Nephron progenitor cell (in vitro differentiated cells): ENCODE measurements at regions not wholly inside any gene's neighbourhood (a gene's known extent, or its start where the extent isn't known, plus 50 kb on each side); places are given as distances from the start of the nearest gene placed in this dataset.
A peak's percentile ranks its signal among the peaks of the same experiment; 100 is the strongest.

Experiments
- DNase-seq: peaks from one replicate; pipeline ENCODE4 v3.0.0; 2021
- H3K27ac Mint-ChIP-seq: 2 replicates; pipeline ENCODE4 v1.8.0; 2021; ENCODE audit warnings: mild to moderate bottlenecking, moderate library complexity, mixed read lengths
- H3K27me3 Mint-ChIP-seq: 2 replicates; pipeline ENCODE4 v1.8.0; 2021; ENCODE audit warnings: mild to moderate bottlenecking, low read depth, mixed read lengths; ENCODE audit not compliant: poor library complexity
- H3K36me3 Mint-ChIP-seq: 2 replicates; pipeline ENCODE4 v1.8.0; 2021; ENCODE audit warnings: low read depth, mixed read lengths
- H3K4me1 Mint-ChIP-seq: 2 replicates; pipeline ENCODE4 v1.8.0; 2021; ENCODE audit warnings: mixed read lengths
- H3K4me3 Mint-ChIP-seq: 2 replicates; pipeline ENCODE4 v1.8.0; 2021; ENCODE audit warnings: mild to moderate bottlenecking, moderate library complexity, mixed read lengths
- H3K9me3 Mint-ChIP-seq: 2 replicates; pipeline ENCODE4 v1.8.0; 2021; ENCODE audit warnings: mild to moderate bottlenecking, moderate library complexity, mixed read lengths
- CTCF ChIP-seq: fragments of 200-600 bp; sonication (generic); IDR thresholded peaks from 2 replicates; pipeline ENCODE4 v1.5.0; 2021; ENCODE audit warnings: antibody characterized with exemption

GRCh38 chr5:109945723-109946480, 256.2 kb downstream of the MAN2A1 start:
- H3K9me3 Mint-ChIP-seq, result peaks cover 4% of the 10 kb centered on the region
- TF ChIP-seq CTCF, result no peak
- no peak for DNase-seq
- H3K4me1 Mint-ChIP-seq, result peaks cover 22% of the 10 kb centered on the region
- H3K27me3 Mint-ChIP-seq, result no peaks in the 10 kb centered on the region
- H3K36me3 Mint-ChIP-seq, result no peaks in the 10 kb centered on the region
- H3K4me3 Mint-ChIP-seq, result no peak overlapping the region
- no peak overlapping the region for H3K27ac Mint-ChIP-seq

DNA sequence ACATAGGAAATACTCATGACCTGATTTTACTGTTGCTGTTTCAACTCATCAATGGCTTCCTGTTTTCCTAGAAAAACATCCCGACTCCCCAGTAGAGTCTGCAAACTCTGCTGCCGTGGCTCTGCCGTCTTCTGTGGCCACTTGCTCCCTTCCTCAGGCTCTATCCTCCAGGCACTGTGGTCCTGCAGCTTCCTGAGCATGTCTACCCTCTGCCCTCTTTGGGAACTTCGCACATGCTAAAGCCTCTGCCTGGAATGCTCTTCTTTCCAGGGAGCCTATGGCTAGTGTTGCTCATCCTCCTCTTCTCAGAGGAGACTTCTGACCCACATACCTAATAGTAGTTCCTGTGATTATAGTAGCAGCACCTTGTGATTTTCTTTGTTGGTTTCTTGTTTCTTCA, 256.9 kb downstream of the MAN2A1 start:
- TF ChIP-seq CTCF, result no peak
- no peaks in the 10 kb centered on the region for H3K36me3 Mint-ChIP-seq
- DNase-seq, result no peak

GRCh38 chr5:109947667-109948066, 257.9 kb downstream of the MAN2A1 start:
- no peak for DNase-seq
- no peaks in the 10 kb centered on the region for H3K9me3 Mint-ChIP-seq
- H3K27ac Mint-ChIP-seq, result no peak overlapping the region
- no peaks in the 10 kb centered on the region for H3K36me3 Mint-ChIP-seq
- H3K4me3 Mint-ChIP-seq, result no peak overlapping the region
- TF ChIP-seq CTCF, result no peak
- peaks cover 22% of the 10 kb centered on the region for H3K4me1 Mint-ChIP-seq
- no peaks in the 10 kb centered on the region for H3K27me3 Mint-ChIP-seq

More for the DNA sequence above, 256.9 kb downstream of the MAN2A1 start:
- no peaks in the 10 kb centered on the region for H3K27me3 Mint-ChIP-seq
- H3K27ac Mint-ChIP-seq, result peak overlapping the region; percentile 2
- no peak overlapping the region for H3K4me3 Mint-ChIP-seq
- peaks cover 22% of the 10 kb centered on the region for H3K4me1 Mint-ChIP-seq
- no peaks in the 10 kb centered on the region for H3K9me3 Mint-ChIP-seq

GRCh38 chr5:109950634-109951033, 260.9 kb downstream of the MAN2A1 start:
- Mint-ChIP-seq H3K27ac (no peak overlapping the region), H3K27me3 (no peaks in the 10 kb centered on the region), H3K36me3 (no peaks in the 10 kb centered on the region), H3K9me3 (no peaks in the 10 kb centered on the region), H3K4me3 (no peak overlapping the region), H3K4me1 (peaks cover 6% of the 10 kb centered on the region)
- no peak for TF ChIP-seq CTCF
- no peak for DNase-seq

- Mint-ChIP-seq H3K4me1 (peaks cover 6% of the 10 kb centered on the region), H3K36me3 (no peaks in the 10 kb centered on the region), H3K4me3 (no peak overlapping the region), H3K9me3 (no peaks in the 10 kb centered on the region), H3K27ac (no peak overlapping the region), H3K27me3 (no peaks in the 10 kb centered on the region)
- no peak for DNase-seq
- no peak for TF ChIP-seq CTCF
These were observed 261.6 kb downstream of the MAN2A1 start for GRCh38 chr5:109951348-109951747.

GRCh38 chr5:109951758-109952157, 262.0 kb downstream of the MAN2A1 start:
- Mint-ChIP-seq H3K36me3 (no peaks in the 10 kb centered on the region), H3K27ac (no peak overlapping the region), H3K4me1 (peaks cover 2% of the 10 kb centered on the region), H3K9me3 (no peaks in the 10 kb centered on the region), H3K4me3 (no peak overlapping the region), H3K27me3 (no peaks in the 10 kb centered on the region)
- DNase-seq, result no peak
- TF ChIP-seq CTCF, result no peak
